Osteoblast (primary cell): ENCODE measurements at regions not wholly inside any gene's neighbourhood (a gene's known extent, or its start where the extent isn't known, plus 50 kb on each side); places are given as distances from the start of the nearest gene placed in this dataset.

Source experiments
- DNase-seq: peaks from one replicate; pipeline ENCODE4 v3.0.0; 2011; ENCODE audit warnings: low spot score, mixed read lengths; ENCODE audit not compliant: insufficient read length; ENCODE audit errors: missing footprints
- H2AFZ ChIP-seq: 2 replicates; pipeline ENCODE4 v1.6.0; 2011; ENCODE audit warnings: mild to moderate bottlenecking, low read length
- H3K27ac ChIP-seq: 2 replicates; pipeline ENCODE4 v1.5.1; 2011; ENCODE audit warnings: mild to moderate bottlenecking, low read depth, low read length, moderate library complexity
- H3K27me3 ChIP-seq: 2 replicates; pipeline ENCODE4 v1.6.0; 2012; ENCODE audit warnings: mild to moderate bottlenecking, control low read depth, inconsistent platforms, low read length, moderate library complexity; ENCODE audit not compliant: insufficient read depth
- H3K36me3 ChIP-seq: 2 replicates; pipeline ENCODE4 v1.5.1; 2011; ENCODE audit warnings: mild to moderate bottlenecking, low read length, control low read depth, moderate library complexity; ENCODE audit not compliant: insufficient read depth
- H3K4me1 ChIP-seq: 2 replicates; pipeline ENCODE4 v1.5.1; 2011; ENCODE audit warnings: mild to moderate bottlenecking, low read length, control low read depth, moderate library complexity; ENCODE audit not compliant: insufficient read depth
- H3K4me2 ChIP-seq: 2 replicates; pipeline ENCODE4 v1.6.0; 2011; ENCODE audit warnings: mild to moderate bottlenecking, low read length; ENCODE audit not compliant: insufficient read depth
- H3K4me3 ChIP-seq: fragments of 200-600 bp; sonication (generic); 3 replicates; pipeline ENCODE4 v1.5.1; 2012; ENCODE audit warnings: mild to moderate bottlenecking, low read length, inconsistent platforms; ENCODE audit not compliant: insufficient read depth
- H3K79me2 ChIP-seq: 2 replicates; pipeline ENCODE4 v1.6.0; 2012; ENCODE audit warnings: mild to moderate bottlenecking, low read length, control low read depth, inconsistent platforms; ENCODE audit not compliant: insufficient read depth
- H3K9me3 ChIP-seq: 2 replicates; pipeline ENCODE4 v1.5.1; 2011; ENCODE audit warnings: low read depth, low read length, control low read depth
- H4K20me1 ChIP-seq: 2 replicates; pipeline ENCODE4 v1.6.0; 2012; ENCODE audit warnings: mild to moderate bottlenecking, low read length, control low read depth; ENCODE audit not compliant: insufficient read depth
- CTCF ChIP-seq: IDR thresholded peaks from 2 replicates; pipeline ENCODE4 v1.5.1; 2011; ENCODE audit warnings: mild to moderate bottlenecking, low read depth, low read length, moderate library complexity; ENCODE audit errors: extremely low read depth

- peak overlapping the region; percentile 20 for H3K4me2 ChIP-seq
- TF ChIP-seq CTCF, result no peak
- H3K4me3 ChIP-seq, result no peak overlapping the region
- H3K27ac ChIP-seq, result no peak overlapping the region
- H3K36me3 ChIP-seq, result no peaks in the 10 kb centered on the region
- no peaks in the 10 kb centered on the region for H3K27me3 ChIP-seq
- no peaks in the 10 kb centered on the region for H3K9me3 ChIP-seq
- H2AFZ ChIP-seq, result no peak overlapping the region
- no peaks in the 10 kb centered on the region for H4K20me1 ChIP-seq
- DNase-seq, result peak; percentile 74
- peaks cover 11% of the 10 kb centered on the region for H3K4me1 ChIP-seq
- H3K79me2 ChIP-seq, result no peaks in the 10 kb centered on the region
These were observed 231.8 kb downstream of the PTEN start for GRCh38 chr10:88095223-88095721.

- Histone ChIP-seq H3K4me3 (no peak overlapping the region), H3K79me2 (no peaks in the 10 kb centered on the region), H3K4me1 (peaks cover 11% of the 10 kb centered on the region), H3K27ac (no peak overlapping the region), H3K36me3 (no peaks in the 10 kb centered on the region), H3K27me3 (no peaks in the 10 kb centered on the region), H3K9me3 (no peaks in the 10 kb centered on the region), H3K4me2 (peak overlapping the region; percentile 20), H2AFZ (no peak overlapping the region), H4K20me1 (no peaks in the 10 kb centered on the region)
- no peak for DNase-seq
- no peak for TF ChIP-seq CTCF
These were observed 232.5 kb downstream of the PTEN start for GRCh38 chr10:88095778-88096431.

GRCh38 chr10:88097092-88097516 is 233.7 kb downstream of the PTEN start:
- Histone ChIP-seq H3K36me3 (no peaks in the 10 kb centered on the region), H3K27me3 (no peaks in the 10 kb centered on the region), H3K4me3 (no peak overlapping the region), H3K4me1 (peaks cover 11% of the 10 kb centered on the region), H3K4me2 (no peak overlapping the region), H4K20me1 (no peaks in the 10 kb centered on the region), H3K27ac (no peak overlapping the region), H3K79me2 (no peaks in the 10 kb centered on the region), H2AFZ (no peak overlapping the region), H3K9me3 (no peaks in the 10 kb centered on the region)
- TF ChIP-seq CTCF, result no peak
- DNase-seq, result no peak

GRCh38 chr10:88097536-88097935 is 234.1 kb downstream of the PTEN start:
- no peaks in the 10 kb centered on the region for H3K79me2 ChIP-seq
- no peak overlapping the region for H3K4me2 ChIP-seq
- no peak overlapping the region for H3K27ac ChIP-seq
- no peaks in the 10 kb centered on the region for H4K20me1 ChIP-seq
- H3K27me3 ChIP-seq, result no peaks in the 10 kb centered on the region
- TF ChIP-seq CTCF, result no peak
- H3K9me3 ChIP-seq, result no peaks in the 10 kb centered on the region
- H3K4me1 ChIP-seq, result peaks cover 11% of the 10 kb centered on the region
- DNase-seq, result no peak
- no peak overlapping the region for H2AFZ ChIP-seq
- no peaks in the 10 kb centered on the region for H3K36me3 ChIP-seq
- no peak overlapping the region for H3K4me3 ChIP-seq
